ENCODE measurements at regions not wholly inside any gene's neighbourhood (a gene's known extent, or its start where the extent isn't known, plus 50 kb on each side); places are given as distances from the start of the nearest gene placed in this dataset.

DNA sequence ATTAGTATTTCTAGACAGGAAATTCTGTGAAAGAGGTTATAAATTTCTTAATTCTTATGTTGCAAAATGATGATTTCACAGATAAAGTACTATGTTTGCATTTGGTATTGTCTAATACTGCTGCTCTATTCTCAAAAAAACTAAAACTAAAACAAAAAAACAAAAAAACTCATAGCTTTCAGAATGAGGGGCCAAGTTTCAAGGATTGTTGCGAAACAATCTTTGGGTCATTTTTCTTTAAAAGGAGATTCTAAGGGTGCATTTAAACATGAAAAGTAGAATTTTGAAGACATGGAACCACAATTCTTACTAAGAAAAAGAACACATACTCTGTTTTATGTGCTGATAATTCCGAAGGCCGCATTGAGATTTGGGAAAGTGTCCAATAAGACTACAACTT lies 645.1 kb downstream of the ADGRL2 start:
- Histone ChIP-seq H3K4me1 (replicated peaks in 1 of 2) (no peaks in the 10 kb centered on the region), H3K9me3 (replicated peaks in 1 of 3) (peaks cover 0 to 4% (median 0%) of the 10 kb centered on the region in 3 donors), H3K4me3 (no peak overlapping the region), H3K36me3 (replicated peaks in 1 of 2) (no peaks in the 10 kb centered on the region), H3K27me3 (no peaks in the 10 kb centered on the region), H3K27ac (no peak overlapping the region)
- intact Hi-C loops (cut with DNase I), result no loop called here
- TF ChIP-seq POLR2A (IDR thresholded peaks at IDR 0.05), result no peak
- TF ChIP-seq, protein P1, sequence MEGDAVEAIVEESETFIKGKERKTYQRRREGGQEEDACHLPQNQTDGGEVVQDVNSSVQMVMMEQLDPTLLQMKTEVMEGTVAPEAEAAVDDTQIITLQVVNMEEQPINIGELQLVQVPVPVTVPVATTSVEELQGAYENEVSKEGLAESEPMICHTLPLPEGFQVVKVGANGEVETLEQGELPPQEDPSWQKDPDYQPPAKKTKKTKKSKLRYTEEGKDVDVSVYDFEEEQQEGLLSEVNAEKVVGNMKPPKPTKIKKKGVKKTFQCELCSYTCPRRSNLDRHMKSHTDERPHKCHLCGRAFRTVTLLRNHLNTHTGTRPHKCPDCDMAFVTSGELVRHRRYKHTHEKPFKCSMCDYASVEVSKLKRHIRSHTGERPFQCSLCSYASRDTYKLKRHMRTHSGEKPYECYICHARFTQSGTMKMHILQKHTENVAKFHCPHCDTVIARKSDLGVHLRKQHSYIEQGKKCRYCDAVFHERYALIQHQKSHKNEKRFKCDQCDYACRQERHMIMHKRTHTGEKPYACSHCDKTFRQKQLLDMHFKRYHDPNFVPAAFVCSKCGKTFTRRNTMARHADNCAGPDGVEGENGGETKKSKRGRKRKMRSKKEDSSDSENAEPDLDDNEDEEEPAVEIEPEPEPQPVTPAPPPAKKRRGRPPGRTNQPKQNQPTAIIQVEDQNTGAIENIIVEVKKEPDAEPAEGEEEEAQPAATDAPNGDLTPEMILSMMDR (IDR thresholded peaks at IDR 0.05), result no peak
- no peak for DNase-seq
- WGBS, 4 donors, result 62 to 66% (median 63%) methylated on average over 3 of the region's 3 CpGs

DNA sequence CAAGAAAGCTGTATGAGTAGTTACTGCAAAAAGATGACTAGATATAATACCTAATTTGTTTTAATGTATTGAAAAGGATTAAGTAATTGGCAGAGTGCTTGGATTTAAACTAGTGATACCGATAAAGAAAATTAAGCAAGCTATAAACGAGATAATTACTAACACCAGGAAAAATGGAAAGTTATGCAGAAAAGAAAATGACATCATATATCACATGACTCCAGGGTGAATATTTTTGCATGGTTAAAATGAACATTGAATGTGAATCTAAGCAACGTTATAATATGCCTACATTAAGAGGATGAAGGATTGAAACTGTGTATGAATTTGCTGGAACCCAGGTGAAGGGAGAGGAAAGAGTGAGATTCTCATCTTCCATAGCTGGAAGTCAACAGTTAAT lies 644.4 kb downstream of the ADGRL2 start:
- Histone ChIP-seq H3K36me3 (replicated peaks in 1 of 2) (no peaks in the 10 kb centered on the region), H3K27me3 (no peaks in the 10 kb centered on the region), H3K27ac (peak overlapping the region in 1 of 5 donors; percentile 29), H3K4me3 (no peak overlapping the region), H3K4me1 (replicated peaks in 1 of 2) (no peaks in the 10 kb centered on the region), H3K9me3 (replicated peaks in 1 of 3) (peaks cover 0 to 4% (median 0%) of the 10 kb centered on the region in 3 donors)
- 81 to 89% (median 85%) methylated on average over 3 of the region's 3 CpGs for WGBS, 4 donors
- TF ChIP-seq, protein P1 (IDR thresholded peaks at IDR 0.05), result no peak
- TF ChIP-seq POLR2A (IDR thresholded peaks at IDR 0.05), result no peak
- intact Hi-C loops (cut with DNase I), result no loop called here
- no peak for DNase-seq

GRCh38 chr1:82441402-82441801 lies 640.7 kb downstream of the ADGRL2 start:
- intact Hi-C loops (cut with DNase I), result no loop called here
- Histone ChIP-seq H3K4me3 (no peak overlapping the region), H3K9me3 (replicated peaks in 1 of 3) (peaks cover 0 to under 1% (median 0%) of the 10 kb centered on the region in 3 donors), H3K27me3 (no peaks in the 10 kb centered on the region), H3K27ac (no peak overlapping the region), H3K36me3 (replicated peaks in 1 of 2) (no peaks in the 10 kb centered on the region), H3K4me1 (replicated peaks in 1 of 2) (no peaks in the 10 kb centered on the region)
- no peak for DNase-seq
- no peak for TF ChIP-seq POLR2A (IDR thresholded peaks at IDR 0.05)
- TF ChIP-seq, protein P1 (IDR thresholded peaks at IDR 0.05), result no peak
- 80 to 89% (median 85%) methylated on average over 4 of the region's 4 CpGs for WGBS, 4 donors

DNA sequence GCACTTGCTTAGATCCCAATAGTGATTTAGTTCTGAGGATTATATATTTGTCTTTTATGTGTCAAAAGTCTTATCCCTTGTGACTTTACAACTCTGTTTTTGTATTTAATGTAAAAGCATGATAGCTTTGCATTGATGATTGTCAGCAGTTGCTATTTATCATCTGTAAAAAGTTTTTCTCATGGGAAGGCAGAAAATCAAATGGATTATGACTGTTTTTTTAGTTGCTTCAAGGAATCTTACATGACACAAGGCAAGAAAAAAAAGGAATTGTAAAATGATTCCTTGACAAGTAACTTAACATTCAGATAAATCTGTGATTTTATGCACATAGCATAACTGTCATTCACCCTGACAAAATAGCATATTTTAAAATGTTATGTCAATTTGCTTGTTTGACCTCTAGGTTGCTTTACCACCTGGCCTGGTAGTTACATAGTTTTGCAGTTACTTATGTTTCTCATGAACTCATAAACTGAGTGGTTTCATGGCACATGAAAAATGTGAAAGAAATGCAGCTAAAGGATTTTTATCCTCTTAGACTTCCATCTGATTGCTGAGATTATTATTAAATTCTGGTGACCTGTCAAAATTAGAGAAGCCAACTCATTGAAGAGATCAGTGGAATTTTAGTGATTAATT lies 622.6 kb downstream of the ADGRL2 start:
- Histone ChIP-seq H3K4me3 (no peak overlapping the region), H3K27ac (no peak overlapping the region), H3K36me3 (replicated peaks in 1 of 2) (no peaks in the 10 kb centered on the region), H3K4me1 (replicated peaks in 1 of 2) (no peaks in the 10 kb centered on the region), H3K27me3 (no peaks in the 10 kb centered on the region), H3K9me3 (replicated peaks in 1 of 3) (no peaks in the 10 kb centered on the region)
- DNase-seq, result no peak
- intact Hi-C loops (cut with DNase I), result no loop called here
- no peak for TF ChIP-seq POLR2A (IDR thresholded peaks at IDR 0.05)
- TF ChIP-seq, protein P1 (IDR thresholded peaks at IDR 0.05), result no peak

All from adrenal gland (tissue), 9 donors.